ENCODE measurements at regions not wholly inside any gene's neighbourhood (a gene's known extent, or its start where the extent isn't known, plus 50 kb on each side); places are given as distances from the start of the nearest gene placed in this dataset.

GRCh38 chr15:95825671-95826411, 504.7 kb upstream of the NR2F2 start:
- TF ChIP-seq POLR2AphosphoS5 (IDR thresholded peaks at IDR 0.05; ENCODE audit: low read depth, low read length), result no peak
- TF ChIP-seq TAF1 (IDR thresholded peaks at IDR 0.05; ENCODE audit: borderline replicate concordance, insufficient read depth, low read length), result no peak
- TF ChIP-seq FOXP2 (optimal IDR thresholded peaks at IDR 0.05; ENCODE audit: borderline replicate concordance, extremely low read depth, extremely low read length, insufficient read depth), result no peak
- TF ChIP-seq, protein P1, sequence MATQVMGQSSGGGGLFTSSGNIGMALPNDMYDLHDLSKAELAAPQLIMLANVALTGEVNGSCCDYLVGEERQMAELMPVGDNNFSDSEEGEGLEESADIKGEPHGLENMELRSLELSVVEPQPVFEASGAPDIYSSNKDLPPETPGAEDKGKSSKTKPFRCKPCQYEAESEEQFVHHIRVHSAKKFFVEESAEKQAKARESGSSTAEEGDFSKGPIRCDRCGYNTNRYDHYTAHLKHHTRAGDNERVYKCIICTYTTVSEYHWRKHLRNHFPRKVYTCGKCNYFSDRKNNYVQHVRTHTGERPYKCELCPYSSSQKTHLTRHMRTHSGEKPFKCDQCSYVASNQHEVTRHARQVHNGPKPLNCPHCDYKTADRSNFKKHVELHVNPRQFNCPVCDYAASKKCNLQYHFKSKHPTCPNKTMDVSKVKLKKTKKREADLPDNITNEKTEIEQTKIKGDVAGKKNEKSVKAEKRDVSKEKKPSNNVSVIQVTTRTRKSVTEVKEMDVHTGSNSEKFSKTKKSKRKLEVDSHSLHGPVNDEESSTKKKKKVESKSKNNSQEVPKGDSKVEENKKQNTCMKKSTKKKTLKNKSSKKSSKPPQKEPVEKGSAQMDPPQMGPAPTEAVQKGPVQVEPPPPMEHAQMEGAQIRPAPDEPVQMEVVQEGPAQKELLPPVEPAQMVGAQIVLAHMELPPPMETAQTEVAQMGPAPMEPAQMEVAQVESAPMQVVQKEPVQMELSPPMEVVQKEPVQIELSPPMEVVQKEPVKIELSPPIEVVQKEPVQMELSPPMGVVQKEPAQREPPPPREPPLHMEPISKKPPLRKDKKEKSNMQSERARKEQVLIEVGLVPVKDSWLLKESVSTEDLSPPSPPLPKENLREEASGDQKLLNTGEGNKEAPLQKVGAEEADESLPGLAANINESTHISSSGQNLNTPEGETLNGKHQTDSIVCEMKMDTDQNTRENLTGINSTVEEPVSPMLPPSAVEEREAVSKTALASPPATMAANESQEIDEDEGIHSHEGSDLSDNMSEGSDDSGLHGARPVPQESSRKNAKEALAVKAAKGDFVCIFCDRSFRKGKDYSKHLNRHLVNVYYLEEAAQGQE (IDR thresholded peaks at IDR 0.05; ENCODE audit: insufficient read depth in 1 of 2, low read depth in 2 of 2, low read length in 2 of 2), result no peak
- TF ChIP-seq SIN3A (IDR thresholded peaks at IDR 0.05; ENCODE audit: borderline replicate concordance, insufficient read depth, low read length), result no peak

DNA sequence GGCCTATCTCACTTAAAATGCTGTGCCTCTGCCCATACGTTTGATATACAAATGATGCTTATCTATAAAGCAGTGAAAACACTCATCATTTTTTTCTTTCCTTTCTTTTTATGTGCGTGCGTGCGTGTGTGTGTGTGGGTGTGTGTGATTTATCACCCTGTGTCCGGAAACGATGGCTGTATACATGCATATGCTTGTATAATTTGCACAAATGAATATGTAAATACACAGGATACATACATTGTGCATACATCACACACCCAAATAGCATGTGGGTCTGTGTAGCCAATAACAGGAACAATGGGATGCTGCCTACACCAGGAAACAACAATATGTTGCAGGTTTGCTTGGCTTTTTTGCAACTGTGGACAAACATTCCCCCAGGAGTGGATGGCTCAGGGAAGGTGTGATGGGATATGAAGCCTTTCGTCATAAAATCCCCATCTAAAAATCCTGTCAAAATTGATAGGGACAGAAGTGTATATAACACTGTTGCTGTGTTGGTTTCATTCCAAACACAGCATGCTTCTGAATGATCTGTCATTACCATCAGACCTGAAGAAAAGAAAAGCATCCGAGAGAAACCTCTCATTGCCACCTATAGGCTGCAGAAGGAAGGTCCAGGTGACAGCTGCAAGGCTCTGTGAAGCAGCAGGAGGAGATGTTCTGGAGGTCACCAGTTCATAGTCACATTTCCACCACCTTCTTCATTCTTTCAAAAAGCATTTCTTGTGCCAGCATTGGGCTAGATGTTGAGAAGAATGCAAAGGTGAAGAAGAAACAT, 503.9 kb upstream of the NR2F2 start:
- TF ChIP-seq TAF1 (IDR thresholded peaks at IDR 0.05; ENCODE audit: borderline replicate concordance, insufficient read depth, low read length) (no peak), POLR2AphosphoS5 (IDR thresholded peaks at IDR 0.05; ENCODE audit: low read depth, low read length) (no peak), SIN3A (IDR thresholded peaks at IDR 0.05; ENCODE audit: borderline replicate concordance, insufficient read depth, low read length) (no peak), FOXP2 (optimal IDR thresholded peaks at IDR 0.05; ENCODE audit: borderline replicate concordance, extremely low read depth, extremely low read length, insufficient read depth) (no peak)
- TF ChIP-seq, protein P1 (IDR thresholded peaks at IDR 0.05; ENCODE audit: insufficient read depth in 1 of 2, low read depth in 2 of 2, low read length in 2 of 2), result no peak

- no peak for TF ChIP-seq TAF1 (IDR thresholded peaks at IDR 0.05; ENCODE audit: borderline replicate concordance, insufficient read depth, low read length)
- TF ChIP-seq, protein P1 (IDR thresholded peaks at IDR 0.05; ENCODE audit: insufficient read depth in 1 of 2, low read depth in 2 of 2, low read length in 2 of 2), result no peak
- TF ChIP-seq POLR2AphosphoS5 (IDR thresholded peaks at IDR 0.05; ENCODE audit: low read depth, low read length), result no peak
- no peak for TF ChIP-seq FOXP2 (optimal IDR thresholded peaks at IDR 0.05; ENCODE audit: borderline replicate concordance, extremely low read depth, extremely low read length, insufficient read depth)
- no peak for TF ChIP-seq SIN3A (IDR thresholded peaks at IDR 0.05; ENCODE audit: borderline replicate concordance, insufficient read depth, low read length)
These were observed 501.4 kb upstream of the NR2F2 start for GRCh38 chr15:95829062-95829461.

DNA sequence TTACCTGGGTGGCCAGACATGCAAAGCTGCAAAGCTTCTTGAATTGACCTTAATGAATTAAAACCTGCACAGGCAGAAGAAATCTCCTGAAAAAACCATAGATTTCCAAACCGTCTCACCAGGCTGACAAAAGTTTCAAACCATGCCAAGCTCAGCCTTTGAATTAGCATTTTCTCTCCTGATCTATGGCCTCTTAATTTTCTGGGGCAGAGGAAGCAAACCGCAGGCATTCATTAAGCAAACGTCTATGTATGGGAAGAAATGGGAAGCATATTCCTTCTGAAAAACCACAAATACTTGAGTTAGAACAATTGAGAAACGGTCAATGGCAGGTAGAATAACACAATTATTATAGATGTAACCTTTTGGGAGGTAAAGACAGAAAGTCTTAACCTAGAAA, 500.2 kb upstream of the NR2F2 start:
- TF ChIP-seq, protein P1 (IDR thresholded peaks at IDR 0.05; ENCODE audit: insufficient read depth in 1 of 2, low read depth in 2 of 2, low read length in 2 of 2), result no peak
- TF ChIP-seq POLR2AphosphoS5 (IDR thresholded peaks at IDR 0.05; ENCODE audit: low read depth, low read length), result no peak
- TF ChIP-seq SIN3A (IDR thresholded peaks at IDR 0.05; ENCODE audit: borderline replicate concordance, insufficient read depth, low read length), result no peak
- no peak for TF ChIP-seq TAF1 (IDR thresholded peaks at IDR 0.05; ENCODE audit: borderline replicate concordance, insufficient read depth, low read length)
- TF ChIP-seq FOXP2 (optimal IDR thresholded peaks at IDR 0.05; ENCODE audit: borderline replicate concordance, extremely low read depth, extremely low read length, insufficient read depth), result no peak

Data from PFSK-1 (cell line).